ENCODE measurements at regions not wholly inside any gene's neighbourhood (a gene's known extent, or its start where the extent isn't known, plus 50 kb on each side); places are given as distances from the start of the nearest gene placed in this dataset.

DNA sequence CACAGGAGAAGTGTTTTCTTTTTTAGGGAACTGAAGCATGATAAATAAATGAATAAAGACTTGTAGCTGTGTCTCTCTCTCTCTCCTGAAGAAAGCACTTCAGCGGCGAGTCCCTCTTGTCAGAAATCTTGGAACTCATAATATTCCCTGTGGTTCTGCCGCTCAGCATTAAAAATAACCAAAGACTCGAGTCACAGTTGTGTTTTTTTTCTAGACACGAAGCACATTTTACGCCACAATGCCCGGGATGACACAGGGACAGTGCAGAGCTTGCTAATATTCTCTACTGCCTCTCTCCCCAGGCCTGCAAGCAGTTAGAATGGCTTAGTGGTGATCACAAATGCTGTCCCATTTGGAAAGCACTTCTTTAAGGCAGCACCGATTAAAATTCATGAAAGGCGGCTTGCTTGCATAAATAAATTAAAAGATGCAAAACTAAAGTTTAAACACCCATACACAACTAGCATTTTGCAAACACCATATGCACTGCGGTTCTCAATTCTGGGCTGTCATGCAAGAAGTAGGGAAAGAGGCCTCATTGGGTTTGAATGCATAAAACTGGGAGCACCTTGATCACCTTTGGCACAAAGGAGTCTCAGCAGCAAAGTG lies 597.4 kb downstream of the SOX6 start:
- CTCF ChIA-PET = no interaction called here
- POLR2A ChIA-PET = no interaction called here
- peaks cover 8% of the 10 kb centered on the region for H3K9me3 Mint-ChIP-seq (ENCODE audit: low read depth)

DNA sequence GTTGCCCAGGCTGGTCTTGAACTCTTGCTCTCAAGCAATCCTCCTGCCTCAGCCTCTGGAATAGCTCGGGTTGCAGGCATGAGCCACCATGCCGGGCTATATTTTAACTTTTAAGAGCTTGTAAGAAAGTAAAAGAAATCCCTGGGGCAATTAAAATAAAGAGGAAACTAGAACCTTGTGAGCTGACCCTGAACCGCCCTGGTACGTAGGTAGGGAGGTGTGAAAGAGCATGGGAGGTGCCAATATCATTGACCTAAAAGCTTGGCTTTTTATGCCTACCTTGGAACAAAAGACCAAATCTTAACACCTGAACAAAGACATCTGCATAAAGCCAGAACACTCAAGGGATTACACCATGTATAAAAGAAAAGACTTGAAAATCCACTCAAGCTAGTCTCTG lies 595.1 kb downstream of the SOX6 start:
- POLR2A ChIA-PET = no interaction called here
- ATAC-seq = no peak
- no peak for DNase-seq
- H3K36me3 Mint-ChIP-seq (ENCODE audit: low read depth) = no peaks in the 10 kb centered on the region
- no peaks in the 10 kb centered on the region for H3K4me1 Mint-ChIP-seq
- peaks cover 2% of the 10 kb centered on the region for H3K27me3 Mint-ChIP-seq
- H3K4me3 Mint-ChIP-seq = no peak overlapping the region
- no peak overlapping the region for H3K27ac Mint-ChIP-seq
- intact Hi-C loops (cut with DNase I, micrococcal nuclease) = no loop called here
- CTCF ChIA-PET = interaction anchor here (0.6 to 1.7 kb wide), 3 partner anchors 60 to 1180 kb away, joined by 3 to 5 read pairs (median 3); no protein-coding TSS in a partner anchor
- no peaks in the 10 kb centered on the region for H3K9me3 Mint-ChIP-seq (ENCODE audit: low read depth)

More for the DNA sequence above, 597.4 kb downstream of the SOX6 start:
- intact Hi-C loops (cut with DNase I, micrococcal nuclease) = no loop called here
- H3K27me3 Mint-ChIP-seq = peaks cover 10% of the 10 kb centered on the region
- ATAC-seq (no peak), DNase-seq (no peak)
- H3K27ac Mint-ChIP-seq = no peak overlapping the region
- no peaks in the 10 kb centered on the region for H3K4me1 Mint-ChIP-seq
- no peaks in the 10 kb centered on the region for H3K36me3 Mint-ChIP-seq (ENCODE audit: low read depth)
- no peak overlapping the region for H3K4me3 Mint-ChIP-seq

DNA sequence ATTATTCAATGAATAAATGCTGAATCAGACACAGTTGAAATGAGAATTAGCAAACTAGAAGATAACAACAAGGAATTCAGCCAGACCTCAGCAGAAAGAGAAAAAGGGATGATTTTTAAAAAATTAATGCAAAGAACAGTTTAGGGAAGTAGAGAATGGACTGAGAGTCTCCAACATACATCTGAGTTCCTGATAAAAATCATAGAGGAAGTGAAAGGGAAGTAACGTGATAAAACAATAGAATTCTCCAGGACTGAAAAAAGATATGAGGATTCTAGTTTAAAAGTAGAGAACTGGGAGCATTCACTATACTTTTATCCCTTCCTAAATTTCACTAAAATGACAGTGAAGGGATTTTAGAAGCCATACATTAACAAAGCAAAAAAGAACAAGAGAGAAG lies 592.0 kb downstream of the SOX6 start:
- ChIA-PET CTCF (interaction anchor here (1.8 kb wide), 1 partner anchor 19 kb away, joined by 5 read pairs; no protein-coding TSS in a partner anchor), POLR2A (no interaction called here)
- intact Hi-C loops (cut with DNase I, micrococcal nuclease) = no loop called here

DNA sequence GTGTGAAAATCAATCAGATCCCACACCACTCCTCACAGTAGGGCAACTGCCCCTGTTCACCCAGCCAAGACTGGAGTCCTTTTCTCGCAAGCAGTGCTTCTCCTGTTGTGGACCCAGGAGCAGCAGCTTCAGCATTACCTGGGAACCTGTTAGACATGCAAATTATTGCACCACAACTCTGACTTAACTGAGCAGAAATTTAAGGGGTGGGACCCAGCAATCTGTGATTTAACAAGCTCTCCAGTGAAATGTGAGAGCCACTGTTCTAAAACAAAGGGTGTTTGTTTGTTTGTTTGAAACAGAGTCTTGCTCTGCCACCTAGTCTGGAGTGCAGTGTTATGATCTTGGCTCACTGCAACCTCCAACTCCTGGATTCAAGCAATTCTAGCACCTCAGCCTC lies 591.4 kb downstream of the SOX6 start:
- ATAC-seq = no peak
- peaks cover 2% of the 10 kb centered on the region for H3K27me3 Mint-ChIP-seq
- DNase-seq = no peak
- H3K36me3 Mint-ChIP-seq (ENCODE audit: low read depth) = no peaks in the 10 kb centered on the region
- H3K9me3 Mint-ChIP-seq (ENCODE audit: low read depth) = no peaks in the 10 kb centered on the region
- H3K4me3 Mint-ChIP-seq = no peak overlapping the region
- ChIA-PET POLR2A (no interaction called here), CTCF (interaction anchor here (1.8 kb wide), 1 partner anchor 18 kb away, joined by 5 read pairs; no protein-coding TSS in a partner anchor)
- no peak overlapping the region for H3K27ac Mint-ChIP-seq
- intact Hi-C loops (cut with DNase I, micrococcal nuclease) = no loop called here
- H3K4me1 Mint-ChIP-seq = no peaks in the 10 kb centered on the region

More for the DNA sequence above, 592.0 kb downstream of the SOX6 start:
- ATAC-seq = no peak
- H3K4me1 Mint-ChIP-seq = no peaks in the 10 kb centered on the region
- H3K9me3 Mint-ChIP-seq (ENCODE audit: low read depth) = no peaks in the 10 kb centered on the region
- no peak overlapping the region for H3K4me3 Mint-ChIP-seq
- H3K27me3 Mint-ChIP-seq = peaks cover 2% of the 10 kb centered on the region
- DNase-seq = no peak
- no peaks in the 10 kb centered on the region for H3K36me3 Mint-ChIP-seq (ENCODE audit: low read depth)
- no peak overlapping the region for H3K27ac Mint-ChIP-seq

GRCh38 chr11:15765530-15765929 lies 590.8 kb downstream of the SOX6 start:
- no peaks in the 10 kb centered on the region for H3K9me3 Mint-ChIP-seq (ENCODE audit: low read depth)
- H3K4me1 Mint-ChIP-seq = no peaks in the 10 kb centered on the region
- ATAC-seq (no peak), DNase-seq (no peak)
- H3K27me3 Mint-ChIP-seq = peaks cover 2% of the 10 kb centered on the region
- H3K36me3 Mint-ChIP-seq (ENCODE audit: low read depth) = no peaks in the 10 kb centered on the region
- POLR2A ChIA-PET = no interaction called here
- intact Hi-C loops (cut with DNase I, micrococcal nuclease) = no loop called here
- CTCF ChIA-PET = no interaction called here
- H3K27ac Mint-ChIP-seq = no peak overlapping the region
- H3K4me3 Mint-ChIP-seq = no peak overlapping the region

DNA sequence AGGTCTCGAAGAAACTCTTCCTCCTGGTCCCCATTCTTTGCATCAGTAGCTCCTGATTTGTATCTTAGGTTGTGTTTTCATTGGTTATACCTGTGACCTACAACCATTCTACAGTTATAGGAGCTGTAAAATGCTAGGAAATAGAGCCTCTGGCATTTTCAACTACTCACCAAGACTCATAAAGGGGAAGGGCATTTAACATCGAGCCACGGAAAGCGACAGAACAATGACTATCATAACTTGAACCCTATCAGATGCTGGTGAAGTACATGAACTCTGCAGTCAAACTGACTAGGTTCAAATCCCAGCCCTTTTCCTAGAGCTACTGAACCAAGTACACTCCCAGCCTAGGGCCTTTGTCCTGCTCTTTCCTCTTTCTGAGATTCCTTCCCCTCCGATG lies 588.0 kb downstream of the SOX6 start:
- Mint-ChIP-seq H3K9me3 (ENCODE audit: low read depth) (no peaks in the 10 kb centered on the region), H3K36me3 (ENCODE audit: low read depth) (no peaks in the 10 kb centered on the region), H3K27ac (no peak overlapping the region), H3K4me1 (no peaks in the 10 kb centered on the region), H3K27me3 (no peaks in the 10 kb centered on the region), H3K4me3 (no peak overlapping the region)
- CTCF ChIA-PET = interaction anchor here (0.8 kb wide), 1 partner anchor 32 kb away, joined by 4 read pairs; no protein-coding TSS in a partner anchor
- no peak for ATAC-seq
- DNase-seq = no peak
- POLR2A ChIA-PET = no interaction called here
- intact Hi-C loops (cut with DNase I, micrococcal nuclease) = no loop called here

DNA sequence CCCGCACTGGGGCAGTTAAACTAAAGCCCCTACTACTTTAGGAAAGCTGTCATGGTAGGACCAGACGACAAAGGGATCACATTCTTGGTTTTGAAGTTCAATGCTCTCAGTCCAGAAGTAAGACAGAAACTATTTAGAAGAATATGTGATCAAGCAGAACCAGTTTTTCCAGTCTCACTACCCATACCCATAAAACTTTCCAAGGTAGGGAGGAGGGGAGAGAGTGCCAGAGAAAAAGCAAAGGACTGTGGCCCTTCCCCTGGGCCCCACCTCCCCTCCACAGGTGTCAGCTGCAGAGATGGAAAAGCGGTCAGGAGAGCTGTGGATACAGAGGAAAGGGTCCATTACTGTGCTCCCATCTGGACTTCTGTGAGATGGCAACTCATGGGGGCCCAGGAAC lies 587.1 kb downstream of the SOX6 start:
- intact Hi-C loops (cut with DNase I, micrococcal nuclease) = no loop called here
- no peaks in the 10 kb centered on the region for H3K36me3 Mint-ChIP-seq (ENCODE audit: low read depth)
- H3K4me3 Mint-ChIP-seq = no peak overlapping the region
- DNase-seq (no peak), ATAC-seq (no peak)
- POLR2A ChIA-PET = no interaction called here
- H3K4me1 Mint-ChIP-seq = no peaks in the 10 kb centered on the region
- CTCF ChIA-PET = no interaction called here
- no peaks in the 10 kb centered on the region for H3K9me3 Mint-ChIP-seq (ENCODE audit: low read depth)
- no peak overlapping the region for H3K27ac Mint-ChIP-seq
- no peaks in the 10 kb centered on the region for H3K27me3 Mint-ChIP-seq

GRCh38 chr11:15770798-15771414 lies 585.4 kb downstream of the SOX6 start:
- CTCF ChIA-PET = interaction anchor here (1.3 kb wide), 1 partner anchor 843 kb away, joined by 4 read pairs; no protein-coding TSS in a partner anchor
- intact Hi-C loops (cut with DNase I, micrococcal nuclease) = loop anchor here in 1 of 2 experiments (2.0 kb wide), 1 partner anchor 842 kb away; no protein-coding TSS in a partner anchor
- H3K36me3 Mint-ChIP-seq (ENCODE audit: low read depth) = no peaks in the 10 kb centered on the region
- no peak for ATAC-seq
- no peaks in the 10 kb centered on the region for H3K4me1 Mint-ChIP-seq
- peak; percentile 59 for DNase-seq
- POLR2A ChIA-PET = no interaction called here
- no peaks in the 10 kb centered on the region for H3K9me3 Mint-ChIP-seq (ENCODE audit: low read depth)
- no peaks in the 10 kb centered on the region for H3K27me3 Mint-ChIP-seq
- no peak overlapping the region for H3K4me3 Mint-ChIP-seq
- no peak overlapping the region for H3K27ac Mint-ChIP-seq

DNA sequence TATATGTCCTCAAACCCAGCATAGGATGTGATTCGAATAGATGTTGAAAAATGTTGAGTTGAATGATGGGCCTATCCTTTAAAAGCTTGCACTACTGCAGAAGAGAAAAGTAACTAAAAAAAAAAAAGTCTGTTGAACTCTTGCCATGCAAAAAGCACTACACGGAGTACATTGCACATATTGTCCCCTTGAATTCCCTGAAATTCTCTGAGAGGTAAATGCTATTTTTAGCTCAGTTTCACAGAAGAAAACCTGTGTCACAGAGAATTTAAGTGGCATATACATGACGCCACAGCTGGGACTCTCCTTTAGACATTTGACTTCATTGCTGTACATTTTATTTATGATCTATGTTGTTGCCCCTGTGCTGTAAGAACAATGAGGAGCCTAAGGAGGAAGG lies 583.8 kb downstream of the SOX6 start:
- Mint-ChIP-seq H3K27me3 (no peaks in the 10 kb centered on the region), H3K4me1 (no peaks in the 10 kb centered on the region), H3K27ac (no peak overlapping the region), H3K36me3 (ENCODE audit: low read depth) (no peaks in the 10 kb centered on the region), H3K9me3 (ENCODE audit: low read depth) (no peaks in the 10 kb centered on the region), H3K4me3 (no peak overlapping the region)
- DNase-seq (no peak), ATAC-seq (no peak)
- POLR2A ChIA-PET = no interaction called here
- intact Hi-C loops (cut with DNase I, micrococcal nuclease) = no loop called here
- CTCF ChIA-PET = interaction anchor here (1.1 kb wide), 1 partner anchor 166 kb away, joined by 3 read pairs; no protein-coding TSS in a partner anchor

GRCh38 chr11:15772981-15773380 lies 583.4 kb downstream of the SOX6 start:
- POLR2A ChIA-PET = no interaction called here
- H3K4me3 Mint-ChIP-seq = no peak overlapping the region
- CTCF ChIA-PET = interaction anchor here (1.1 kb wide), 1 partner anchor 166 kb away, joined by 3 read pairs; no protein-coding TSS in a partner anchor
- H3K9me3 Mint-ChIP-seq (ENCODE audit: low read depth) = no peaks in the 10 kb centered on the region
- no peak for ATAC-seq
- no peaks in the 10 kb centered on the region for H3K27me3 Mint-ChIP-seq
- H3K4me1 Mint-ChIP-seq = no peaks in the 10 kb centered on the region
- intact Hi-C loops (cut with DNase I, micrococcal nuclease) = no loop called here
- H3K27ac Mint-ChIP-seq = no peak overlapping the region
- H3K36me3 Mint-ChIP-seq (ENCODE audit: low read depth) = no peaks in the 10 kb centered on the region
- DNase-seq = no peak

DNA sequence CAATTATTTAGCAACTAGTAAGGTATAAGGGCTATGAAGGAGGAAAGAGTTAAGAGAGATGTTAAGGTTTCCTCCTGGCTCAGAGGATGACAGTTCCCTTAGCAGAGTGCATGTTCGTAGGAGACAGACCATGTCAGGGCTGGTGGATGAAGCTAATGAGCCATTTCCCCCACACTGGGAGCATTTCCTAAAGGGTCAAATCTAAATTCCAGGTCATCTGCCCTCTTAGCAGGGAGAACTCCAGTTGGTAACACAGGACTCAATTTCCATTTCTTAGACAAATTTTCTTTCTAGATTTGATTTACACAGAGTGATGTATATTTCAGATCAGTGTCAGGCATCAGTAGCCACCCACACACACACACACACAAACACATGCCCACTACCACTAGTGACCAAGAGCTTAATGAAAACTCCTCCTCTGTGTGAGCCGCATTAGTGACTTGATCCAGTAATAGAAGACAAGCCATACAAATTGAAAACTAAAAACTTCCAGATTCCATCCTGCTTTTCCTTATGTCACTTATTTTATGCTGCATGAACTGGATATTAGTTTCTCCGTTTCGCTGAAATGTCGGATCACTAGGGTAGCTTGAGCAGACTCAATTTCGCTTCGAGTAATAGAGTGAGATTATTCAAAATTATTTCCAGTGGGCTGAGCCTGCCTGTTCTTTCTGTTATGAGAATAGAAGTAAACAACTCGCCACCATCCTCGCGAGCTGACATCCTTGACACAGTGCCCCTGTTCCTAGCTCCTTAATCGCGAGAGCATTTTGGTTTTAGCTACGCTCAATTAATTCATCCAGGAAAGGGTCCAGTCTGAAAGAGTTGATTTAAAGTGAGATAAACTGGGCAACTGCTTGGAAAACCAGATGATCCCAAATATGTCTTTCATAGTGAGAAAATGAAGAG lies 582.6 kb downstream of the SOX6 start:
- CTCF ChIA-PET = interaction anchor here (1.1 kb wide), 1 partner anchor 167 kb away, joined by 3 read pairs; no protein-coding TSS in a partner anchor
- H3K36me3 Mint-ChIP-seq (ENCODE audit: low read depth) = no peaks in the 10 kb centered on the region

More for the DNA sequence above, 582.6 kb downstream of the SOX6 start:
- ATAC-seq (no peak), DNase-seq (no peak)
- H3K27me3 Mint-ChIP-seq = no peaks in the 10 kb centered on the region
- no peak overlapping the region for H3K27ac Mint-ChIP-seq
- H3K9me3 Mint-ChIP-seq (ENCODE audit: low read depth) = no peaks in the 10 kb centered on the region
- no peaks in the 10 kb centered on the region for H3K4me1 Mint-ChIP-seq
- POLR2A ChIA-PET = no interaction called here
- intact Hi-C loops (cut with DNase I, micrococcal nuclease) = no loop called here
- H3K4me3 Mint-ChIP-seq = no peak overlapping the region
